ENCODE measurements at regions not wholly inside any gene's neighbourhood (a gene's known extent, or its start where the extent isn't known, plus 50 kb on each side); places are given as distances from the start of the nearest gene placed in this dataset.

- no peak for DNase-seq
Measured at GRCh38 chr13:44224450-44225149, 149.0 kb upstream of the SERP2 start.

- no peak for DNase-seq
Measured at GRCh38 chr13:44229371-44230030, 144.1 kb upstream of the SERP2 start.

GRCh38 chr13:44230071-44230470, 143.6 kb upstream of the SERP2 start:
- no peak for DNase-seq

- DNase-seq, result no peak
Measured at GRCh38 chr13:44230736-44231135, 142.9 kb upstream of the SERP2 start.

GRCh38 chr13:44231786-44232516, 141.7 kb upstream of the SERP2 start:
- no peak for DNase-seq

GRCh38 chr13:44232774-44233173, 140.8 kb upstream of the SERP2 start:
- DNase-seq, result no peak

GRCh38 chr13:44234566-44234965, 139.1 kb upstream of the SERP2 start:
- DNase-seq, result no peak

GRCh38 chr13:44236370-44236769, 137.3 kb upstream of the SERP2 start:
- no peak for DNase-seq

GRCh38 chr13:44236801-44237207, 136.8 kb upstream of the SERP2 start:
- DNase-seq, result no peak

GRCh38 chr13:44237276-44237767, 136.3 kb upstream of the SERP2 start:
- DNase-seq, result peak; percentile 73

GRCh38 chr13:44237881-44238421, 135.7 kb upstream of the SERP2 start:
- no peak for DNase-seq

GRCh38 chr13:44240611-44241145, 132.9 kb upstream of the SERP2 start:
- no peak for DNase-seq

GRCh38 chr13:44241638-44242037, 132.0 kb upstream of the SERP2 start:
- no peak for DNase-seq

- no peak for DNase-seq
Measured at GRCh38 chr13:44242766-44243165, 130.9 kb upstream of the SERP2 start.

- peak; percentile 34 for DNase-seq
Measured at GRCh38 chr13:44243198-44243857, 130.3 kb upstream of the SERP2 start.

- DNase-seq, result no peak
Measured at GRCh38 chr13:44244288-44244687, 129.3 kb upstream of the SERP2 start.

GRCh38 chr13:44249431-44249836, 124.2 kb upstream of the SERP2 start:
- DNase-seq, result no peak

- DNase-seq, result no peak
Measured at GRCh38 chr13:44252938-44253337, 120.7 kb upstream of the SERP2 start.

- no peak for DNase-seq
Measured at GRCh38 chr13:44255771-44256364, 117.8 kb upstream of the SERP2 start.

- DNase-seq, result no peak
Measured at GRCh38 chr13:44257796-44258195, 115.8 kb upstream of the SERP2 start.

GRCh38 chr13:44259045-44260027, 114.3 kb upstream of the SERP2 start:
- DNase-seq, result peak; percentile 91
